ENCODE measurements at regions not wholly inside any gene's neighbourhood (a gene's known extent, or its start where the extent isn't known, plus 50 kb on each side); places are given as distances from the start of the nearest gene placed in this dataset.

DNA sequence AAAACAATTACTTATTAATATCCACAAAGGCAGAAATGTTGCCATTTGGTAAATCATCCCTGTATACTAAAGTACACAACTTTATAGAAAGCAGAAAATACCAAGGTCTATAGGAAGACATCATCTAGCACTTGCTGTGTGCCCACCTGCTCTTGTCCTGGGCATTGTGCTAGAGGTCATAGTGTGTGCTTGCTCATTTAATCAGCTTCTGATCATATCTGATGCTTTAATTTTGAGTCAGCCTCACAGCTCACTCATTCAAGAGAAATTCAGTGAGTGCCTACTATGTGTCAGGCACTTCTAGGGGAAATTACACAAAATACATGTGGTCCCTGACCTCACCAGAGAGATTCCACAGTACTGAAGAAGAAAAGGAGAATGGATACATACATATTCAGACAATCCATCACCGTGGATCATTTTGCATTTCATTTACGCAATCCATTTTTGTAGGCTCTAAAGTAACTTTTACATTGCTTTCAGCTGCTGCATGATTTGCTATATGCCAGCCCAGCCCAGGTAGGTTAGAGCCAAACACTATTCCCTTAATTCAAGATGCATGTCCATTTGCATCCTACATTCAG lies 167.9 kb upstream of the MCHR2 start:
- in situ Hi-C loops (cut with MboI; ENCODE audit: low sequenced_read_pairs, unreplicated experiment), result no loop called here
- no peak for DNase-seq (ENCODE audit: low spot score)
- no peak for TF ChIP-seq CTCF (IDR thresholded peaks at IDR 0.05; ENCODE audit: borderline replicate concordance, control extremely low read depth, extremely low read depth, insufficient read depth, missing control alignments)

DNA sequence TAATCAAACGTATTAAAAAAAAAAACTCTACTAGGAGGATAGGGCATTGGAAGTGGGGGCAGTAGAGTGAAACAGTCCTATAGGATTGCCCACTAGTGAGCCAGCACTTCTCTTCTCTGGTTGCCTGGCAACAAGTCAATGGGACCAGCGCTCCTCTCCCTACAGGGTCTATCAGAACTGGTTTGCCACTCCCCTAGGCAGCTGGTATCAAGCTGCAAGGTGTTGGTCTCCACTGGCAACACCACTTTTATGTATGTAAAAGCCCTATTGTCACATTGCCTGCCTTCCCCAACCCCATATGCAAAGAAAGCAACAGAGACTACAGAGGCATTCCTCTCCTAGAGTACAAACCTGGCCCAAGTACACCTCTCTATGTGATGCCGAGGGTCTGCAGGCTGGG lies 166.9 kb upstream of the MCHR2 start:
- no peak for TF ChIP-seq CTCF (IDR thresholded peaks at IDR 0.05; ENCODE audit: borderline replicate concordance, control extremely low read depth, extremely low read depth, insufficient read depth, missing control alignments)
- DNase-seq (ENCODE audit: low spot score), result no peak
- in situ Hi-C loops (cut with MboI; ENCODE audit: low sequenced_read_pairs, unreplicated experiment), result no loop called here

GRCh38 chr6:100155141-100155540 lies 161.1 kb upstream of the MCHR2 start:
- in situ Hi-C loops (cut with MboI; ENCODE audit: low sequenced_read_pairs, unreplicated experiment), result no loop called here
- DNase-seq (ENCODE audit: low spot score), result no peak

DNA sequence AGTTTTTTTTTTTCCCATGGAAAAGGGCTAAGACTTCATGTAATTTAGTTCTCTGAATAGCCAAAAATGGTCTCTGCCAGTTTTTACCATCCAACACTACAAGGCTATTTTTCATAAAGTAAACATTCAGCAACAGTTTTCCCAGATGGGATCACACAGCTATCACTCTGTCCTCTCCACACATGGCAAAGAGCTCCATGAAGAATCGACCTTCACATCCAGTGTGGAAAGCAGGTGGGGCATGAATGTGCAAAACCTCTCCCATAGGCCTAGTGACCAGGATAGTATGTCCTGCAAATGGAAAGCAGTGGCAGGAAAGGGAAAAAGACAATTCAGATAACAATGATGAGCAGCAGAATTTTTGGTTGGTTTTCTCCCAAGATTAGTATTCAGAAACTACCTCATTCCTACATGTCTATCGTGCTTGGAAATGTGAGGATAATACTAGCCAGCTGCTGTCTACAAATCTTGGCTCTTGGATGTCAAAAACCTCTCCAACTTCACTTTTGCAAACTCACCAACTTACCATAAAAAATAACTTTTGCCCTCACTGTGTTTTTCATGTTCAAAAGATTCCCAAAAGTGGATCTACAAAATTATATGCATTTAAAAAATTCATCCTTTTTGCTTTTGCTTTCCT lies 159.7 kb upstream of the MCHR2 start:
- in situ Hi-C loops (cut with MboI; ENCODE audit: low sequenced_read_pairs, unreplicated experiment), result no loop called here
- no peak for DNase-seq (ENCODE audit: low spot score)
- no peak for TF ChIP-seq CTCF (IDR thresholded peaks at IDR 0.05; ENCODE audit: borderline replicate concordance, control extremely low read depth, extremely low read depth, insufficient read depth, missing control alignments)

More at GRCh38 chr6:100155141-100155540, 161.1 kb upstream of the MCHR2 start:
- TF ChIP-seq CTCF (IDR thresholded peaks at IDR 0.05; ENCODE audit: borderline replicate concordance, control extremely low read depth, extremely low read depth, insufficient read depth, missing control alignments), result no peak

DNA sequence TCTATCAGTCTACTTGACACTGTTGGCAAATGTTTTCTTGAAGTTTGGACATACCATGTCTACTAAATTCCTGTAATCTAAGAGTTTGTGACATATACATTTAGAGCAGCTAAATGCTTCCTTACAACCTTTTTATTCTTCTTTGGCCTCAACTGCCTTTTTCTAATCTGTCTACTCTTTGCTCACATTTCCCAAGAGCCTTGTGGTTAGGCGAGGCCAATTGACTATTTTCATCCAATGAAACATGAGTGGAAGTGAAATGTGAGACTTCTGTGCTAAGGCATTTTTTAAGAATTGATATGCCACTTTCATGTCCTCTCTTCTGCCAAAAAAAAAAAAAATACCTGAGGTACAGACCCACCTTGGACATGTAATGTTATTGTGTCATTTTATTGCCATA lies 158.2 kb upstream of the MCHR2 start:
- in situ Hi-C loops (cut with MboI; ENCODE audit: low sequenced_read_pairs, unreplicated experiment), result no loop called here
- no peak for TF ChIP-seq CTCF (IDR thresholded peaks at IDR 0.05; ENCODE audit: borderline replicate concordance, control extremely low read depth, extremely low read depth, insufficient read depth, missing control alignments)
- no peak for DNase-seq (ENCODE audit: low spot score)

- TF ChIP-seq CTCF (IDR thresholded peaks at IDR 0.05; ENCODE audit: borderline replicate concordance, control extremely low read depth, extremely low read depth, insufficient read depth, missing control alignments), result no peak
- in situ Hi-C loops (cut with MboI; ENCODE audit: low sequenced_read_pairs, unreplicated experiment), result no loop called here
- no peak for DNase-seq (ENCODE audit: low spot score)
Measured at GRCh38 chr6:100144991-100145390, 151.0 kb upstream of the MCHR2 start.
